ENCODE measurements at regions not wholly inside any gene's neighbourhood (a gene's known extent, or its start where the extent isn't known, plus 50 kb on each side); places are given as distances from the start of the nearest gene placed in this dataset.
A peak's percentile ranks its signal among the peaks of the same experiment; 100 is the strongest.

GRCh38 chr6:56345376-56345995 lies 98.1 kb upstream of the COL21A1 start:
- DNase-seq, result no peak

DNA sequence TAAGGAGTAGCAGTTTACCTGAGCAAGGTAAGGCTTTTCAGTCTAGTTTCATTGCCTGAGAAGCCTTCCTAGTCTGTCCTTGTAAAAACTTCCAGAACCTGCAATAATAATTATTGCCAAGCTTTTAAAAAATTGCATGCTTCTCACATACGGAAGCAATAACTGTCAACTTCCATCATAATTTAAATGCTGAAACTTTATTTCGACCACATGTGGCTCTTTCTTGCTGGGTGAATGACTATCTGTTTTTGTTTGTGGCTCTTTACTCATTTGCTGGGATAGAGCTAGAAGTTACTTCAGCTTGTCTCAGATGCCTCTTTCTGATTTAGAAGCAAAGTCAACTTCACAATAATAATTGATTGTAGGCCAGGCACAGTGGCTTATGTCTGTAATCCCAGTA lies 95.9 kb upstream of the COL21A1 start:
- DNase-seq, result no peak

DNA sequence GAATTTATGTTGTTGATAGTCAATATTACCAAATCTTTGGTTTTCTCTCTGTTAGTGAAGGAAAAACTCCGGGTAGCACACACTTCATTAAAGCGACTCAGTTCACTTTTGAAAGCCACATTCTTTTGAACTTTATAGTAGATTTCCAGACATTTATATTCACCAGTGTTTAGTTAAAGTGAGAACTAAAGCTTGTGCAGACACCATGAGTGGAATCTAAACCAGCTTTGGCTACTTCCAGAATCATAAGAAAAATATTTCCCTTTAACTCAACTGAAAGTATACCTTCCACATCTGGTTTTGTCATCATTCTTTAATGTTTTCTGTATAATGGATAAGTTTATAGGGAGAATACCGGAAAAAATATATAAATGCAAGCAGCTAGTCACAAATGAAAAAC lies 92.1 kb upstream of the COL21A1 start:
- no peak for DNase-seq

DNA sequence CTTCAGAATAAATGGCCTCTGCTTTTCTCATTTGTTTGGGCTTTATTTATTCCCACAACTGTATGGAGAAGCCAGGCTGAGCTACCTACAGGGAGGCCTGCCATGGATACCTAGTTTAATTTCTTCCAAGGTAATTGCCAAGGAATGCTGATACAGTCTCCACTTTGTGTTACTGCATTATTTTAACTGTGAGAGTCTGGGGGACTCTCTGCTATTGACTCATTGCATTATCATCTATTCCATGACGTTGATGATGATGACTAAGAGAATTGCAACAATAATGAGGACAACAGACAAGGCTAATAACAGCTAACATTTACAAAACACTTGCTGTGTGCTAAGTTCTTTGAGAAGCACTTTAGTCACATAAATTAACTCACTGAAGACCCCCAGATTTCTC lies 88.3 kb upstream of the COL21A1 start:
- no peak for DNase-seq

DNA sequence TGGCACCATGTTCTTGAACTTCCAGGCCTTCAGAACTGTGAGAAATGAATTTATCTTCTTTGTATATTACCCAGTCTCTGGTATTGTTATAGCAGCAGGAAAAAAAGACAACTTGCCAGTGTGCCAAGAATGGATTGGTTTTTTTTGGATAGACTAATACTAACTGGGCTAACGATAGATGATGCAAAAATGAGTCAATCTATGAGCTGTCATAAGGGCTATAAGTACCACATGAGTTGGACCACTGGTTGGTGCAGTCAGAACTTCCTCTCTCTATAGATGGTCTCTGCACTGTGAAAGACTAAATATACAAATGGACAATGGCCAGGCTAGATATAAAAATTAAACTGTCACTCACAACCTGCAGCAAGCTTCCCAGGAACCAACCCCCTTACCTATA lies 87.6 kb upstream of the COL21A1 start:
- no peak for DNase-seq

DNA sequence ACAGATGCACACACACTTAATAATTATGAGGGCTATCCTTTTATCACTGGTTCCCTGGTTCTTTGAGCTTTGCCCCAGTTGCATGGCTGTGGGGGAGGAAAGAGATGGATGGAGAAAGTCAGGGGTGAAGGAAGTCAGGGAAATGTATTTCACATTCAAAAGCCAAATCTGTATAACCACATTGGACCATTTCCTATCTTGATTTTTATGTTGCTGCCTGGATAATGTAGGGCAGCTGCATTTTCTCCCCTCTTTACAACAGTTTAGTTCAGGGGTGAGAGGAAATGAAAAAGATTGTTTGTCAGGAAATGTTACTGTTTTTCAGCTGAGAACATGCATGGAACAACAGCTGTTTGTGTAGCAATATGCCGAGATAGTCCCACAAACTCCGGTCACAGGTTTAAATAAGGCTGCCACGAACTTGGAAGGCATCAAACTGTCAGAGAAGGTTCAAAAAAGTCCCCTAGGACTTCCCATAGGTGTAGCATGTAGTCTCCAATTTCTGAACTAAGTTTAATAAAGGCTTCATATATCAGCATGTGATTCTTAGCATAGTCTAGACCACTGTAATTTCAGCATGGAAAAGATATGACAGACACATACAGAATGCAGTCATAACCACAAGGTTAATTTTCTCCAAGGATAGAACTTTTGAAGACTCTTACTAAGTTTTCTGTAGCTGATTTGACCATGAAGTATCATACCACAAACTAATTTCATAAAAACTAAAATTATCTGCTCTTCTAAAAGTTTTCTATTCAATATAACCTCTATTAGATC lies 82.1 kb upstream of the COL21A1 start:
- DNase-seq, result no peak

- no peak for DNase-seq
These were observed 81.3 kb upstream of the COL21A1 start for GRCh38 chr6:56328728-56329090.

- no peak for DNase-seq
These were observed 80.8 kb upstream of the COL21A1 start for GRCh38 chr6:56327946-56328727.

GRCh38 chr6:56324396-56324795 lies 77.0 kb upstream of the COL21A1 start:
- DNase-seq, result no peak

DNA sequence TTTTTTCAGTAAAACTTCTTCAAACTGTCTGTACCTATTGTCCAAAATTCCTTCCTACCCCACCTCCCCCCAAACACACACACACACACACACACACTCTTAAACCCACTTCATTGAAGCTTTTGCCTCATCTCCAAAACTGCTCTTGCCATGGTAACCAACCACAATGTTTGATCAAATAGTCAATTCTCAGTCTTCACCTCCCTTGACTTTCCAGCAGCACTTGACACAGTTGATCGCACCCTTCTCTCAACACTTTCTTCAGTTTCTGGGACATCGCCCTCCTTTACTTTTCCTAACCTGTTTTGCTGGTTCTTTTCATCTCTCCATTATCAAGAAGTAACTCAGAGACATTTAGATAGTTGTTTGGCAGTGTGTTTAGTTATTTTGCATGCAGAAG lies 71.5 kb upstream of the COL21A1 start:
- DNase-seq, result no peak

DNA sequence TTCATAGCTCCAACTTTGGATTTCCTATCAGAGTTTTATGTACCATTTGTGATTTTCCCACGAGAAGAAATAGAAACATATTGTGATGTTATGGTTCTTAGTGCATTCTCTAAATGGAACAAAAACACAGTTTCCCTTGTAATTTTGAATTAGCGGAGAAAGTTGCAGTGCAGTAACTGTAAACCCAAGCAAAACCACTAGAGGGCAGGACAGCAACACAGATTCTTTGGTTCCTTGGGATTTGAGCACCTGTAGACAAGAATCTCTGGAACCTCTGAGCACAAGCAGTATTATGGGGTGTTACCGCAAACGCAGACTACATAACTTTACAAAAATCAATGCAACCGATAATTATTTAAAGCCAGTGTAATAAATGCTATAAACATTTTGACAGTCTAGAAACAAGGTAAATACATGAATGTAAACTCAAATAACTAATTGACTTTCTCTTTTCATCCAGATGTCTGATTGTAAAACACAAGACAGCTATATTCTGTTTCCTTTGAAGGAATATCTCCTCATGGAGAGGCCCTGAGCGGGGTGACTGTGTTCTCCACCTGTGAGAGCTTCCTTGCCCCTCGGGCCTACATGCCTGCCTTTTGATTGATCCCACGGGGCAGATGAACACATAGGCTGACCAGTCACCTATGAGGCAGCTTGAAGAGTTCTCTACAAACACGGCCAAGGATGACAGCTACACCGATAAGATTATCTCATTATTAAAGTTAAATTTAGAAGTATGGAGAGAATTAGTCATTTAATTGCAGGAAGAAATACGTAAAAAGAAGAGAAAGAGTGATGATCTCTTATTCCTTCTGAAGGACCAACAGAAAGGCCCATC lies 67.5 kb upstream of the COL21A1 start:
- peak; percentile 27 for DNase-seq

DNA sequence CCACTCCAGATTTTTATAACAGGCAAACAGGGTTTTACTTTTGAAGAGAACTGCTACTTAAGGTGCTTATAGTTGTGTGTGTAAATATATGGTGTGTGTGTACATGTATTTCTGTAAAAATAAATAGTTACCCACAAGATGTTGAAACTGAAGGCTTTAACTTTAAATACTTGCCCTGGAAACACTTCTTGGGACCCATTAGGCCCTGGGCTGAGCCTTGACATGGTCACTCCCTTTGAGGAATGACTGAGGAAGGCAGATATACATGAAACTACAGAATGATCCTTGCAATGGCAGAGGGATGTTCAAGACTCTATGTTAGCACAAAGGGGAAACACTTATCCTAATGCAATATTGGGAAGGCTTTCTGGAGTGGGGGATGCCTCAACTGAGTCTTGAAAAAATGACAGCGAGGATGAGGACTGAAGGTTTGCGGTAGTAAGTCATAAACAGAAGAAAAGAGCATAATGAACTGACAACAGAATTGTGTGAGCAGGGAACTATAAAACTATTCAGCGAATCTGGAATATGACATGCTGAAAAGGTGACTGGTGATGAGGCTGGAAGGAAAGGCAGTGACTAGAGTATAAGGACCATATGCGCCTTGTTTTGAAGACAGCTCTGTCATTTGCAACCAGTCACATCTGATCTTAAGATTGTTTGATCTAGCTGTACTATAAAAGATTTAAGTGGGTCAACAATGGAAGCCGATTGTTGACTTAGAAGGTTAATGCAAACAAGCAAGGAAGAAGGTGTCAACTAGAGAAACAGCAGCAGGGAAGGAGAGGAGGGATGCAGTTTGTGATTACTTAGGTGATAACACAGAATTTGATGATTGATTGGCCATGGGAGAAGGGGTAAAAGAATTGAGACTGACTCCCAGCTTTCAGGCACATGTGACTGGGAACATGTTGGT lies 64.4 kb upstream of the COL21A1 start:
- no peak for DNase-seq

DNA sequence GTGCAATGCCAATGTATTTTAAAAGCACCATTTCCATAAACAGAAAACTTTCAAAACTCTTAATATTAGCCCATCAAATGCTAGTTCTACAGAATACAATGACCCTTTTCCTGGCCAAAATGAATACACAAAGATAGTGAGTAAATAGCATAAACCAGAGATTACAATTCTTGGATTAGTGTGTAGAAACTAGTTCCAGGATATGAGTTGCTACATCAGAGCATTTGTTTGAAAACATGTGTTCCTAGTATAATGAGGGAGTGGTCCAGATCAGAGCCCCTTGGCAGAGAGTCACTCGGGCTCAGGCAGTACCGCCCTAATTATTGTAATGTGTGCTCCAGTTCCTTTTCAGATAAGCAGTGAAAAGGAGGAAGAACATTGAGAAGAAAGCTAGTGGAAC lies 63.7 kb upstream of the COL21A1 start:
- DNase-seq, result peak; percentile 24

DNA sequence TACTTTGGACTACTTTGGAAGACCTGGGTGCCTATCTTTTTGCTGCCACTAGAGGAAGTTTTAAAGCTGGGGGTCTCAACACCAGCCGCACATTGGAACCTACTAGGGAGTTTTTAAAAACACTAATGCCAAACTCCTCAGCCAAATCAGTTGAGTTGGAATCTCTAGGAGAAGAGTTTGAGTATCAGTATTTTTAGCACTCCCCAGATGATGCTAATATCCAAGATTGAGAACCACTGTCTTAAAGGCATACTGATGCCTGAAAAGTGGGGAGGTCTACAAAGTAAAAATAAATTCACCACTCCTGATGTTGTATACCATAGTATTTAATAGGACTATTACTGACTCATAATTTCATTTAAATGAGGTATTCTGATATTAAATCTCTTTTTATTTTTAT lies 62.9 kb upstream of the COL21A1 start:
- no peak for DNase-seq

- DNase-seq, result no peak
These were observed 52.5 kb upstream of the COL21A1 start for GRCh38 chr6:56299916-56300315.

GRCh38 chr6:56297022-56297989 lies 49.9 kb upstream of the COL21A1 start:
- no peak for DNase-seq
